Epithelial cell of esophagus (primary cell): ENCODE measurements at regions not wholly inside any gene's neighbourhood (a gene's known extent, or its start where the extent isn't known, plus 50 kb on each side); places are given as distances from the start of the nearest gene placed in this dataset.

Experiments used
- DNase-seq: peaks from one replicate; pipeline ENCODE4 v3.0.0; 2010; ENCODE audit warnings: low read depth
- H3K4me3 ChIP-seq: 2 replicates; pipeline ENCODE4 v1.5.1; 2011; ENCODE audit warnings: mild to moderate bottlenecking, low read length, control low read depth
- CTCF ChIP-seq: IDR thresholded peaks from 2 replicates; pipeline ENCODE4 v1.5.1; 2011; ENCODE audit warnings: low read depth, mild to moderate bottlenecking, low read length, control low read depth, inconsistent platforms; ENCODE audit not compliant: insufficient read depth; ENCODE audit errors: missing control alignments

GRCh38 chr4:149279776-149280175 is 535.9 kb downstream of the IQCM start:
- DNase-seq, result no peak
- no peak overlapping the region for H3K4me3 ChIP-seq
- no peak for TF ChIP-seq CTCF

- no peak for DNase-seq
- H3K4me3 ChIP-seq, result no peak overlapping the region
- TF ChIP-seq CTCF, result no peak
Observed at GRCh38 chr4:149279331-149279730, 536.3 kb downstream of the IQCM start.

GRCh38 chr4:149277705-149278104 is 537.9 kb downstream of the IQCM start:
- TF ChIP-seq CTCF, result no peak
- H3K4me3 ChIP-seq, result no peak overlapping the region
- DNase-seq, result no peak

- TF ChIP-seq CTCF, result no peak
- DNase-seq, result no peak
Observed at GRCh38 chr4:149269835-149270234, 545.8 kb downstream of the IQCM start.

GRCh38 chr4:149266301-149266700 is 549.3 kb downstream of the IQCM start:
- TF ChIP-seq CTCF, result no peak
- H3K4me3 ChIP-seq, result no peak overlapping the region
- no peak for DNase-seq

More at GRCh38 chr4:149269835-149270234, 545.8 kb downstream of the IQCM start:
- no peak overlapping the region for H3K4me3 ChIP-seq

GRCh38 chr4:149265645-149266044 is 550.0 kb downstream of the IQCM start:
- DNase-seq, result no peak
- TF ChIP-seq CTCF, result no peak
- no peak overlapping the region for H3K4me3 ChIP-seq

GRCh38 chr4:149264093-149264733 is 551.4 kb downstream of the IQCM start:
- peak; percentile 72 for DNase-seq
- TF ChIP-seq CTCF, result peak; percentile 83
- no peak overlapping the region for H3K4me3 ChIP-seq
